WTC11 (cell line): ENCODE measurements at regions not wholly inside any gene's neighbourhood (a gene's known extent, or its start where the extent isn't known, plus 50 kb on each side); places are given as distances from the start of the nearest gene placed in this dataset.

Experiments used
- CTCF ChIP-seq: fragments of 200-600 bp; IDR thresholded peaks from 2 replicates; pipeline ENCODE4 v1.8.0; 2022; ENCODE audit warnings: antibody characterized with exemption
- MAX ChIP-seq: sonication (generic); formaldehyde crosslinking; IDR thresholded peaks from 2 replicates; pipeline ENCODE4 v1.8.0; 2022; ENCODE audit warnings: mild to moderate bottlenecking, missing genetic modification reagents
- TEAD1 ChIP-seq: sonication (generic); formaldehyde crosslinking; IDR thresholded peaks from 2 replicates; pipeline ENCODE4 v1.8.0; 2022; ENCODE audit warnings: mild to moderate bottlenecking, missing genetic modification reagents
- USF2 ChIP-seq: sonication (generic); formaldehyde crosslinking; IDR thresholded peaks from 2 replicates; pipeline ENCODE4 v1.8.1; 2023; ENCODE audit warnings: mild to moderate bottlenecking, missing genetic modification reagents, moderate library complexity
- ZSCAN18 ChIP-seq: fragments of 250-450 bp; sonication (Bioruptor Pico); IDR thresholded peaks from 2 replicates; pipeline ENCODE4 v2.1.2; 2022; ENCODE audit warnings: mild to moderate bottlenecking, moderate library complexity

GRCh38 chr1:166365081-166365480 lies 198.3 kb upstream of the FAM78B start:
- no peak for TF ChIP-seq MAX (CRISPR knock-in tag)
- no peak for TF ChIP-seq USF2 (CRISPR knock-in tag)
- no peak for TF ChIP-seq CTCF
- no peak for TF ChIP-seq TEAD1
- TF ChIP-seq ZSCAN18 (CRISPR knock-in tag): no peak
